ENCODE measurements at regions not wholly inside any gene's neighbourhood (a gene's known extent, or its start where the extent isn't known, plus 50 kb on each side); places are given as distances from the start of the nearest gene placed in this dataset.
"Not testable (repeated sequence)": the region's sequence is repeated elsewhere in the genome, so short reads cannot be mapped to it uniquely, and the experiment has no call there.

DNA sequence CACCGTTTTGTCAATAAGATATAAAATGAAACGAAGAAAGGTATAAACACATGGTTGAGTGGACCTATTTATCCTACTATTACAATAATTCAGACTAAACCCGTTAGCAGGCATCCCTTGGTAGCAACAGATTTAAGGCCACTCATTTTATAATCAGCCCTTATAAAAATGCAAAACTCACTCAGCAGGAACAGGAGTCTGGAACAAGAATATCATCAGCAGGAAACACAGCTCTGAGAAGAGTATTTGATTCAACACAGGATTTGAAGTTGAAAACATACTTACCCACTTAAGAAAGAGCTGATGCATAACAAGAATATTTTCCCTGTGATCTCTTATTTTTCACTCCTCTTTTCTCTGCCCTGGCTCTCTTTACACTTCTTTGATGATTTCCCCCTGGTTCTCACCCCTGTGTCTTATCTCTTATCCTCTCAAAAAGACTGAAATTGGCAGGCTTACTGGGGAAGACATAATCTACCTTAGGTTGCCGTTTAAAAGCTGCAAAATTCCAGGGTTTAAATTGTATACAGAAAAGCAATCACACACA lies 1722.7 kb downstream of the SLITRK5 start:
- DNase-seq (ENCODE audit: insufficient read length, low spot score) (no peak), FAIRE-seq (no peak)

GRCh38 chr13:89401264-89401675 lies 1730.1 kb downstream of the SLITRK5 start:
- DNase-seq (ENCODE audit: insufficient read length, low spot score): no peak
- no peak for FAIRE-seq
- TF ChIP-seq, protein P1, sequence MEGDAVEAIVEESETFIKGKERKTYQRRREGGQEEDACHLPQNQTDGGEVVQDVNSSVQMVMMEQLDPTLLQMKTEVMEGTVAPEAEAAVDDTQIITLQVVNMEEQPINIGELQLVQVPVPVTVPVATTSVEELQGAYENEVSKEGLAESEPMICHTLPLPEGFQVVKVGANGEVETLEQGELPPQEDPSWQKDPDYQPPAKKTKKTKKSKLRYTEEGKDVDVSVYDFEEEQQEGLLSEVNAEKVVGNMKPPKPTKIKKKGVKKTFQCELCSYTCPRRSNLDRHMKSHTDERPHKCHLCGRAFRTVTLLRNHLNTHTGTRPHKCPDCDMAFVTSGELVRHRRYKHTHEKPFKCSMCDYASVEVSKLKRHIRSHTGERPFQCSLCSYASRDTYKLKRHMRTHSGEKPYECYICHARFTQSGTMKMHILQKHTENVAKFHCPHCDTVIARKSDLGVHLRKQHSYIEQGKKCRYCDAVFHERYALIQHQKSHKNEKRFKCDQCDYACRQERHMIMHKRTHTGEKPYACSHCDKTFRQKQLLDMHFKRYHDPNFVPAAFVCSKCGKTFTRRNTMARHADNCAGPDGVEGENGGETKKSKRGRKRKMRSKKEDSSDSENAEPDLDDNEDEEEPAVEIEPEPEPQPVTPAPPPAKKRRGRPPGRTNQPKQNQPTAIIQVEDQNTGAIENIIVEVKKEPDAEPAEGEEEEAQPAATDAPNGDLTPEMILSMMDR (IDR thresholded peaks at IDR 0.05; ENCODE audit: insufficient read depth, missing control alignments): no peak

More for the DNA sequence above, 1722.7 kb downstream of the SLITRK5 start:
- TF ChIP-seq, protein P1 (IDR thresholded peaks at IDR 0.05; ENCODE audit: insufficient read depth, missing control alignments): no peak

DNA sequence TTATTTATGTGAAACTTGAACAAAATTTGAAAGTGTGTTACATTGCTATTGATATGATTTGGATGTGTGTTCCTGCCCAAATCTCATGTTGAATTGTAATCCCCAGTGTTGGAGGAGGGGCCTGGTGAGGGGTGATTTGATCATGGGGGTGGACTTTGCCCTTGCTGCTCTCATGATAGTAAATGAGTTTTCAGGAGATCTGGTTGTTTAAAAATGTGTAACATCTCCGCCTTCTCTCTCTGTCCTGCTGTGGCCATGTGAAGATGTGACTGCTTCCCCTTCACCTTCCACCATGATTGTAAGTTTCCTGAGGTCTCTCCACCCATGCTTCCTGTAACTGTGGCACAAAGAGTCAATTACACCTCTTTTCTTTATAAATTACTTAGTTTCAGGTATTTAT lies 1731.0 kb downstream of the SLITRK5 start:
- TF ChIP-seq, protein P1 (IDR thresholded peaks at IDR 0.05; ENCODE audit: insufficient read depth, missing control alignments): no peak
- FAIRE-seq: no peak
- DNase-seq (ENCODE audit: insufficient read length, low spot score): no peak

DNA sequence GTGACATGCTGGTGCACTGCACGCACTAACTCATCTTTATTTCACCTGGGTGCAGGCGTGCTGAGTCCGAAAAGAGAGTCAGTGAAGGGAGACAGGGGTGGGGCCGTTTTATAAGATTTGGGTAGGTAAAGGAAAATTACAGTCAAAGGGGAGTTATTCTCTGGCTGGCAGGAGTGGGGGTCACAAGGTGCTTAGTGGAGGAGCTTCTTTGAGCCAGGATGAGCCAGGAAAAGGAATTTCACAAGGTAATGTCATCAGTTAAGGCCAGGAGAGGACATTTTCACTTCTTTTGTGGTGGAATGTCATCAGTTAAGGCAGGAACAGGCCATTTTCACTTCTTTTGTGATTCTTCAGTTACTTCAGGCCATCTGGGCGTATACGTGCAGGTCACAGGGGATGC lies 1734.9 kb downstream of the SLITRK5 start:
- not testable (repeated sequence) for FAIRE-seq; DNase-seq (ENCODE audit: insufficient read length, low spot score)

- TF ChIP-seq, protein P1 (IDR thresholded peaks at IDR 0.05; ENCODE audit: insufficient read depth, missing control alignments): no peak
- FAIRE-seq: no peak
- DNase-seq (ENCODE audit: insufficient read length, low spot score): no peak
Observed at GRCh38 chr13:89407357-89407756, 1736.2 kb downstream of the SLITRK5 start.

- no peak for FAIRE-seq
- no peak for DNase-seq (ENCODE audit: insufficient read length, low spot score)
- TF ChIP-seq, protein P1 (IDR thresholded peaks at IDR 0.05; ENCODE audit: insufficient read depth, missing control alignments): no peak
Observed at GRCh38 chr13:89432997-89433396, 1761.8 kb downstream of the SLITRK5 start.

DNA sequence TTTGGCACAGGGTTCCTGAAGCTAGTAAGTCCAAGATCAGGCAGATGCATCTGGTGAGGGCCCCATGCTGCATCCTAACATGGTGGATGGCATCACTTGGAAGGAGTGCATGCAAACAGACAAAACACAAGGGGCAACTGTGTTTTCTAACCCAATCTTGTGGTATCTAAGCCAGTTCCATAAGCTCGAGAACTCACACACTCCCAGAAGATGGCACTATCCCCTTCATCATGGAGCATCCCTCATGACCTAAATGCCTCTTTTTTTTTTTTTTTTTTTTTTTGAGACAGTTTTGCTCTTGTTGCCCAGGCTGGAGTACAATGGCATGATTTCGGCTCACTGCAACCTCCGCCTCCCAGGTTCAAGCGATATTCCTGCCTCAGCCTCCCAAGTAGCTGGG lies 1763.5 kb downstream of the SLITRK5 start:
- DNase-seq (ENCODE audit: insufficient read length, low spot score); FAIRE-seq: not testable (repeated sequence)

DNA sequence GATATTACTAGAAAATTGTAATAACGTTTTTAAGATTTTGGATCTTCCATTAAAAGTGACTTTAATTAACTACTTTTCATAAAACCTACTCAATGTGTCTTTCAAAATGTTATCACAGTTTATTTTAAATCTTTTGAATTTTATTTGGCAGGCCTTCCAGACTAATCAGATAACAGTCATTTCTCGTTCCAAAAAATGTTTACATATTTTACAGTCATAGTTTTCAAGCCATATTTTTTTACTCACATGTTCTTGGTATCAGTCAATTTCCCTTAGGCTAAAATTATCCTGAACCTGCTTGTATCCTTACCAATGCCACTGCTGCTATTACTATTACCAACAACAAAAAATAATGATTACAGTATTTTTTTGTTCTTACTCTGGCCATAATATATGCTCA lies 1783.5 kb downstream of the SLITRK5 start:
- TF ChIP-seq, protein P1 (IDR thresholded peaks at IDR 0.05; ENCODE audit: insufficient read depth, missing control alignments): no peak
- FAIRE-seq (no peak), DNase-seq (ENCODE audit: insufficient read length, low spot score) (no peak)
